HG02884 (cell line): ENCODE measurements at regions not wholly inside any gene's neighbourhood (a gene's known extent, or its start where the extent isn't known, plus 50 kb on each side); places are given as distances from the start of the nearest gene placed in this dataset.

Source experiments
- ATAC-seq: cut with Tn5 transposase; IDR thresholded peaks from one replicate; pipeline ENCODE4 v1.9.1; 2021; ENCODE audit warnings: mild to moderate bottlenecking, moderate library complexity; ENCODE audit not compliant: unreplicated experiment

DNA sequence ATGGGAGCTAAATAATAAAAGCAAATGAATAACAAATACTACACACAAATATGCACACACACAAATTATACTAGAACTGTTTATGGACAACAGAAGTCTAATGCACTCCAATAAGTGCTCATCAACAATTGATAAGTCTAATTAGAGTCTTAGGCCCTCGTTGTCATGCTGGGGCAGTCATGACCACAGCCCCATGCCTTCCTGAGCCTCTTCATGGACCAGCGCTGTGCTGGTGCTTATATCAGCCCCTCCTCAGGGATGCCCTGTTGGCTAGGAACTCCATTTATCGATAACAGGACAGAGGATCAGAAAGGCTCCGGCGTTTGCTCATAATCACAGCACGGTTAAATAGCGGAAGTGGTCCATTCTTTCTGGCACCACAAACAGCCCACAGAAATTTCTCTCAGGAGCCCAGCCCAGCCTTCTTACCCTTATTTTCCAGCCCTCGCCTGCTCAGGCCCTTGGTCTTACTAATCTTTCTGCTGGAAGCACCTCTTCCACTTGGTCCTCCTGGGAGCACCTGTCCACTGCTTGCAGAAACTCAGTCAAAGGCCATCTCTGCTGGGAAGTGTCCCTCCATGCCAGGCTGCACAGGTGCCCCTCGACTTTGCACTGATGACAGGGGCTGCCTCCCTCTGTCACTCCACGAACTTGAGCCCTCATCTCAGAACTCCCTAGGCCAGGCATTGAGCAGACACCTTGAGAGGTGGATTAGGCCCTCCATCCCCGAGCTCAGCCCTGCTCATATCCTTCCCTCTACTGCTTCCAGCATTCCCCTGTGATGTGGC is 500.2 kb upstream of the HS6ST1 start:
- ATAC-seq, result no peak

DNA sequence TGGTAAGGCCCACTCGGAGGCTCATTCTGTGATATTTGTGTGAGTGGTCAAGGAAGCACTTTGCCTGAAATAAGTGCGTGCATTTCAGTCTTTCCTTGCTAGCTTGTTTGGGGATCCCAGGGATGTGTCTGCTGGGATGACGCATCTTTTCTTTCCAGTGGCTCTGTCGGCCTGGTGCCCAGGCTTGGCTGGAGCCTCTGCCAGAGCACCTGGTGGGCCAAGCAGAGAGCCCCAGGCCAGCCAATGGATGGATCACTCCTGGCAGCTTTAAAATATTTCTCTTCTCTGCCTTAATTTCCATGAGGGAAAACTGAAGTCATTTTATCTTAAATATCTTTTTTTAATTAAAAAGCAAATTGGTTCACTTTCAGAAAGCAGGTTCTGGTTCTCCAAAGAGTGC is 501.8 kb upstream of the HS6ST1 start:
- ATAC-seq, result no peak

DNA sequence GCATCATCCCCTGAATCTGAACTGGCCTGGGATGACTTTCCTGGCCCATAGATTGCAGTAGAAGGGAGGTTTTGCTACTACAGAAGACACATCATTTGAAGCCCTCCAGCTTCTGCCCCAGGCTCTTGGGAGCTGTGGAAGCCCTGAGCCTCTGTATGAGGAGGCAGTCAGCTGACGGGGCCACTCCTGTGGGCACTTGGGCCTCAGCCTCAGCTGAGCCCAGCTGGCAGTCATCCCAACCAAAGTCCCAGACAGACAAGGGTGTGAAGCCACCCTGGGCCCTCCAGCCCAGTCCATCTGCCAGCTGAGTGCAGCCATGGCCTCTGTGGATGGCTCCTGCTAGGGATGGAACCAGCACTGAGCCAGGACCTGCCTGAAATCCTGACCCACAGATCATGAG is 502.3 kb upstream of the HS6ST1 start:
- no peak for ATAC-seq

DNA sequence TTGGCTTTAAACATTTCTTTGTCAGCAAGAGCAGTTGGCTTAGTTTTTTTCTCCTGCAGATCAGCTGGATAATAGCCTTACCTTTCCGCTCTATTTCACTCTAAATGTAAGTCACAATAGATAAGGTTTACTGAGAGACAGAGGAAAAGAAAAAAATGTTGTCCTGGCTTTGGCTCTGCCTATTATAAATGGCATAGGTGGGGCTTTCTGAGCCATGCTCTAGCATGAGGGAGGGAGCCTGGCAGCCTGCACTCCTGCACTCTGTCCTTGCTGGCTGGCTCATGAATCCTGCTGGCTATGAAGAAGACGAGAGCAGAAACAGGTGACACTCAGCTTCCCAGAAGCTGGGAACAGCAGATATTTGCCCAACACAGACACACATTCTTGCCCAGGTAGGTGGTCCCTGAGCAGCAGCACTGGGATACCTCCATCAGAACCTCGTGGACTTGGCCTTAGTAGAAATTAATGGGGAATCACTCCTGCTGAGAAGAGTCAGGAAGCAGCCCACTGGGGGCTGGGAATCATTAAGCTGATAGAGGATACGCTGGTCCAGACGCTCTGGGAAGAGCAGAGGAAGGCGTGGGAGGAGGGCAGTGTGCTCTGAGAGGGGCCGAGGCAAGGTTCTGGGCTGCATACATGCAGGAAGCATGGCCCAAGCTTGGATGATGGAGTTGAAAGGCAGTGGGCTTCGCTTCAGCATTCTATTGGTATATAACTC is 514.4 kb upstream of the HS6ST1 start:
- no peak for ATAC-seq

DNA sequence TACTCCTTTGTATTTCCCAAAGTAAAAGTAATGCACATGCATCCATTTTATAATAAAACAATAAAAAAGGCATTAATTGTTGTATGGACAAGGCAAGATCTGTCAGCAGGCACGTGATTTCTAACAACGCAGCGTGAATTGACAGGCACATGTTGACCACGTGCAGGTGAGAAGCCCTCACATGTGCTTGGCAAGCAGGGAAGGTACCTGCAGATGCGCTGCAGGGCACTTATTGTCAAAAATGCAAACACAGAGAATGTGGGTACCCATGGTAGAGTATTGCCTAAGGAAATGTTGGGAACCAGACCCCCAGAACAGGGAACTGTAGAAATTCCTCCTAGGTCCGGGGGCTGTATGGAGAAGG is 515.0 kb upstream of the HS6ST1 start:
- ATAC-seq, result no peak

DNA sequence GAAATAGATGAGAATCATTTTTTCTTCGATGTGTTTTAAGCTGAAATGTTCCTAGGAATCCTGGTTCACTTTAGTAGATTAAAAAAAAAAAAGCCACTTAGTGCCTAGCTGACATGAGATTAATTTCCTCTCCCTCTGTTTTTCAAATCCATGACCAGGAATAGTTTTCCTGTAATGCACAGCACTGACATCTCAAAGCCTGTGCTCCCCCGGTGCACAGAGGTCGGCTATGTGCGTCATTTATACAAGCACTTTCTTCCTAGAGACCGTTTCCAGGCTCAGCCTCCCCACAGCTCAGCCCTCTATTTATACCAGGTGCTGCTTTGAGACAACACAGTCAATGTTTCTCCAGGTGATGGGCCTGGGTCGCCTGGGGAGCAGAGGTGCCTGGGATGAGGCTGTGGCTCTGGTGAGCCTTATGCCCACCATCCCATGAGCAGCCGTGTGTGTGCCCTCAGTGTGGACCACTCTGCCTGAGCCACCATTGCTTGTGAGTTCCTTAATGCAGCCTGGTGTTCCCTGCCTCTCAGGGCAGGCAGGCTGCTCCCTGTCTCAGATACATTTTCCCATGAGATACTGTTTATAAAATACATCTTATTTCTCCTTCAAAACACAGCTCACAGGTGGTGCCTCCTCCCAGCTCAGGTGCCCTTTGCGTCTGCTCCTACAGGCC is 515.7 kb upstream of the HS6ST1 start:
- no peak for ATAC-seq

DNA sequence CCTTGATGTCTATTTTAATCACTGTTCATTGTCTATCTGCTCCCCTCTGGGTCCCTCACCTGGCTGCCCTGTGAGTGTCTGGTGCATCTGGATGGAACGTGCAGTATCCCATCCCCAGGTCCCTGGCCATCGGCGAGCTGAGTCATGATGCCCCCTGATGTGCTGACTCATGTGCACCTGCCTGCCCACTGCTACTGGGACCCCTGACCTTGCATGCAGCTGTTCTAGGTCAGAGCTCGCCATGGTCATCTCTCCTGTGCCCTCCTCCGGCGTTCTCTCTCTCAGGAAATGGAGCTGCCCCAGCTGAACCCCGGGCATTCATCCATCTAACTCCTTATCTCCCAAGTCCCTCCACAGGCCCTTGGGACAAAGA is 516.2 kb upstream of the HS6ST1 start:
- no peak for ATAC-seq

DNA sequence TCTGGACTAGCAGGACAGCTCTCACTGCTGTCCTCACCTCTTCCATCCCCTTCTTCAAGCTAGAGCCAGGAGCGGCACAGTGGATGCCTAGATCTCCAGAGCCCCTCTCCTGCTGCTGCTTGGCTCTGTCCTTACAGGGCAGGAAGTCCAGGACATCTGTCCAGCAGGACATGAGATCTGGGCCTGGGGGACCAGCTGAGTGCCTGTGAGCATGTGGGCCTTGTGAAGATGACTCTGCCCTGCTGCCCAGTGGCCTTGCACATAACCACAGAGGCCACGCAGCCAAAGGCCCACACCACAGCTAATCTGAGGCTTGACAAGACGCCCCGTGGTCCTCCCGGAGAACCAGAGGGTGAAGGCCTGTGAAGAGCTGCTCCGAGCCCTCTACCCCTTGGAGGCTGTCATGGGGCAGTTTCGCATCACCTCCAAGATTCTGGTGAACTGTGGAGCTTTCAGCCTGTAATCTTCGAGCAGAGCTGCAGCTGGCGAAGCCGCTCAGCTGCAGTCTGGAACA is 516.7 kb upstream of the HS6ST1 start:
- ATAC-seq, result no peak

DNA sequence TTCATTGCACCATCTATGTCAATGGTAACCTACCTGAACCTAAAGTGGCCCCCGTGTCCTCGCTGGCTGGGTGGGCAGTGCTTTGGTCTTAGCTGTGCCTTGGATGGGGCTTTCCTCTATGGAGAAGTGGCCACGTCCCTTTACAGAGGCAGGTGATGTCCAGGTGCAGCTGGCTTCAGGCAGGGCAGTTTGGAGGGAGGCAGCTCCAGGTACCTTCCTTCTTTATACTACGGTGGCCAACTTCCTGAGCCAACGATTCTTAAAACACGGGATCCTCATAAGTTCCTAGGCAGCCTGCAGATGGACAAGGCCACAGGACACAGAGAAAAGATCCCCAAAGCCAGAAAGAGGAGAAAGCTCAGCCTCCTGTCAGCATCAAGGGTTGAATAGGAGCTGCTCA is 517.3 kb upstream of the HS6ST1 start:
- ATAC-seq, result no peak

DNA sequence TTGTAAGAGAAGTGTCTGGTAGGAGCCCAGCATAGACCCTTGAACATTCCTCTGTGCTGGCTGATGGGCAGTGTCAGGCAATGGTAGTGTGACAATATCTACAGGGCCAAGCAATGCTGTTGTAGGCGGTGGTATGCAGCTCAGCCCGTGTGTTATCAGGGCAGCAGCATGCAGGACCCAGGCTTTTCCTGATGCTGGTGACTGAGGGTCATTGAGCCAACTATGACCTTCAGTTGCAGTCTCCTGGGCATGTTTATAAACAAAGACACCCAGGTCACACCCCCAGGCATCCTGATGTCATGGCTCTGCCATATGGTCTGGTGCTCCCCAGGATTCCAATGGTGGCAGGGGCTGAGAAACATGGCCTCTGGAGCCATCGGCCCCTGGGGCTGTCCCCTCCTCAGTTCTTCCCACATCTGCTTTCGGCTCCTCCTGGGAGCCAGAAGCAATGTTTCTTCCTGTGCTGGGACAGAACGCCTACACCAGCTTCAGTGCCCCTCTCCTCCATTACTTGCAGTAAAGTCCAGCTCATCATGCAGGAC is 518.0 kb upstream of the HS6ST1 start:
- no peak for ATAC-seq

DNA sequence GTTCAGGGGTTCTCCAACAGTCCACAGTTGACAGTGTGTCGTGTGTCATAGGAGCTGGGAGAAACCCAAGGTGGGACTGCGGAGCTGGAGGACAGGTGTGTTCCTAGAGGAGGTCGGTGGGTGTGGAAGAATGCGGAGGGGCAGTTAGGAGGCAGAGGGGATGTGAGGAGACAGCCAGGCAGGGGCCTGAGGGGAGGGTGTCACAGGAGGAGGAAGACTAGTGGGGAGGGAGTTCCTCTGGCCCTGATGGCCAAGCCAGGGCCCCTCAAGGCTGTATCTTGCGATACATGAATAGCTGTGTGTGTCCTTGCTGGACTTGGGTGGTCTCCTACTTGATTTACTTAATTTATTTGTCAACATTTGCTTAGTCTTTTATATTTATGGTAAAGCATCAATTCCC is 519.6 kb upstream of the HS6ST1 start:
- ATAC-seq, result no peak

DNA sequence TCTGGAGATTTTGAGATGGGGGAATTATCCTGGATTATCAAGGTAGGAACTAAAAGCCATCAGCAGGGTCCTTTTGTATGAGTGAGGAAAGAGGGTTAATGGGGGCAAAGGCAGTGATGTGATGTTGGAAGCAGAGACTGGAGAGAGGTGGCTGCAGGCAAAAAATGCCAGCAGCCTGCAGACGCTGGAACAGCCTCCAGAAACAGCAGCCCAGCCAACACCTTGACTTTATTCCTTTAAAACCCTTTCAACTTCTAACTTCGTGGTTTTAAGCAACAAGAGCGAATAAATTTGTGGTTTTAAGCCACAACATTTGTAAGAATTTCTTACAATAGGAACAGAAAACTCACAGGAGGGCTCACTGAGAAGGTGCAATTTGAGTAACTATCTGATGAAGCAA is 523.1 kb upstream of the HS6ST1 start:
- ATAC-seq, result no peak

DNA sequence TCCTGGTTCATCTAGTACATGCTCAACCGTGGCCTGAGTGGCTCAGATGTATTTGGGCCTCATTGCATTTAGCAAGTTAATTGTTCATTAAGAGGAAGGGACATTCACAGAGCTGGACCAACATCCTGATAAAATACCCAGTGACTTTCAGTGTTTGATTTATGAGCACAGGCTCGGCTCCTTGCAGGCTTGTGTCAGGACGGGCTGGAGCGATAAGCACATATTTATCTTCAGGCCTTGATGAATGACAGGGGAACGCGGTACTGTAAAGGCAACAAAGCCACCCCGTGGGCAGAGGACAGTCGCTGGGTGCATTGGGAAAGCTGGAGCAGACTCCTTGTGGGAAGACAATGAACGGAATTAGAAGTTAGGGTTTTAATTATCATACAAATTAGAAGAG is 548.6 kb upstream of the HS6ST1 start:
- no peak for ATAC-seq

DNA sequence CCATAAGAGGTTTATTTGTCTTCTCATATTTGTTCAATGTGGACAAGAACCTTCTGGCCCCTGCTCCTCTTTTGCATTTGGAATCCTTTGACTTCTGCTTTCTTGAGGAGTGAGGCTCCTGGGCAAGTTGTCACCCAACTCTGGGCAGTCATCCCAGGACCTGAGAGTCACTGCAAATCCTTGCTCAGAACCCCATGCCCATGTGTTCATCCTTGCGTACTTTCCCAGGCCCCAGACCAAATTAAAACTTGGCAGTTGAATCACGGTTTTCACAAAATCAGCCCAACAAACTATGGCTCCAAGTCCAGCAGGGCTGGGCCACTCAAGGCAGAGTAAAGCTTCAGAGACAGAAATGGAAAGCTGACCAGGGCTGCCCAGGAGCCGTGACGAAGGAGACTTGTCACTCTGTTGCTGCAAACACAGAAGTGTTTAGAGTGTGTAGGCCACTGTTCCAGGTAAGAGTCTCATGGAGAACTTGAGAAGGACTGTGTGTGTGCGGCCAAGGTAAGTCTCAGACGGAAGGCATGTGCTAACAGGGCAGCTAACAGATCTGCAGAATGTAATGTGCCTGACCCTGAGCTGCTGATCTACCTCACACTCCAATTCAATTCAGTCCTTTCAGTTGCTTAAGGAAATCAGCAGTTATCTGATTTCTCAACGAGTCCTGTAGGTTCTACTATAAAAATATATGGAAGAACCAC is 549.4 kb upstream of the HS6ST1 start:
- ATAC-seq, result no peak

DNA sequence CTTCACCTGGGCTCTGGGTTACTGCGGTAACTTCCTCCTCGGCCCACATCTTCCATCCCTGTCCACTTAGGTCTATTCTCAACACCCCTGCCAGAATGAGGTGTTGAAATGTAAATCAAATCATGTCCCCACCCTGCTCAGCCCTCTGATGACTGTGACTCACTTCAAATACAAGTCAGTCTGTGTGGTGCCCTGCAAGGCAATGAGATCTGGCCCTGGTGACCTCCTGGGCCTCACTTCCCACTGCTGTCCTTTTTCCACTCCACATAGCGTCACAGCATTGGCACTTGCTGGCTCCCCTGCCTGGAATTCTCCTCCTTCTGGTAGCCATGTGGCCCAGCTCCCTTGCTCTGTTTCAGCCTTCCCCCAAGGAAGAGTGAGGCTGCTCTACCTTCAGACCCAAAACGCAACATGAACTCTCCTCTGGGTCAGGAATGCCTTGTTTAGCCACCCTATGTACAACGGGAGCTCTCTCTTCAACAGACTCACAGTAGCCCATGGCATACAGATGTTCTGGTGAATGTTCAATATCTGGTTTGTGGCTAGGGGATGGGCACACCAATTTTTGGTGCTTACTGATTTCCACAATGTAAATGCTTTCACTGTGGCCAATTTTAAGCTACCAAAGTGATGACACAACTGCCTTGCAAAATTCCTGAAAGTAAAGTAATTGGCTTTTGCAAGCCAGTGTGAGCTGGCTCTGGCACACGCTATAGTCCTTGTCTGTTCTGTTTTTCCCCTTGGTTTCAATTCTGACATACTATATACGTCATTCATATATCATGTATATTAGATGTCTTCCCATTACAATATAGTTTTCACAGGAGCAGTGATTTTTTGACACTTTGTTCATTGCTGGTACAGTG is 550.3 kb upstream of the HS6ST1 start:
- no peak for ATAC-seq

DNA sequence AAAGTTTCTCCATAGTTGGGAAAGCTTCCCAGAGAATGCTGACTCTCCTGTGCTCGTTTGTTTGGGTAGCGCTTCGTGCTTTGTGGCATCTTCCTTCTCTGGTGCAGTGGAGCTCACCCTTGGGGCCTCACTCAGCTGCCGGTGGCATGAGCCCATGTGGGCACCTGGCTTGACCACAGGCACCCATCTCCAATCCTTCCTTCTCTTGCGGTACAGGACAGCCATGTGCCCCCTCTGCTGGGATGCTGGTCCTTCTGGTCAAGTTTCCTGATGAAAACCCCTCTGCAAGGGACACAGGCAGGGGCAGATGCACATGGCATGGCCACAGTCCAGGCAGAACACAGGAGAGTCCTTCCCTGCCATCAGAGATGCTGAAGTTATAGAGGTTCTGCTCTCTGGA is 555.9 kb upstream of the HS6ST1 start:
- no peak for ATAC-seq

DNA sequence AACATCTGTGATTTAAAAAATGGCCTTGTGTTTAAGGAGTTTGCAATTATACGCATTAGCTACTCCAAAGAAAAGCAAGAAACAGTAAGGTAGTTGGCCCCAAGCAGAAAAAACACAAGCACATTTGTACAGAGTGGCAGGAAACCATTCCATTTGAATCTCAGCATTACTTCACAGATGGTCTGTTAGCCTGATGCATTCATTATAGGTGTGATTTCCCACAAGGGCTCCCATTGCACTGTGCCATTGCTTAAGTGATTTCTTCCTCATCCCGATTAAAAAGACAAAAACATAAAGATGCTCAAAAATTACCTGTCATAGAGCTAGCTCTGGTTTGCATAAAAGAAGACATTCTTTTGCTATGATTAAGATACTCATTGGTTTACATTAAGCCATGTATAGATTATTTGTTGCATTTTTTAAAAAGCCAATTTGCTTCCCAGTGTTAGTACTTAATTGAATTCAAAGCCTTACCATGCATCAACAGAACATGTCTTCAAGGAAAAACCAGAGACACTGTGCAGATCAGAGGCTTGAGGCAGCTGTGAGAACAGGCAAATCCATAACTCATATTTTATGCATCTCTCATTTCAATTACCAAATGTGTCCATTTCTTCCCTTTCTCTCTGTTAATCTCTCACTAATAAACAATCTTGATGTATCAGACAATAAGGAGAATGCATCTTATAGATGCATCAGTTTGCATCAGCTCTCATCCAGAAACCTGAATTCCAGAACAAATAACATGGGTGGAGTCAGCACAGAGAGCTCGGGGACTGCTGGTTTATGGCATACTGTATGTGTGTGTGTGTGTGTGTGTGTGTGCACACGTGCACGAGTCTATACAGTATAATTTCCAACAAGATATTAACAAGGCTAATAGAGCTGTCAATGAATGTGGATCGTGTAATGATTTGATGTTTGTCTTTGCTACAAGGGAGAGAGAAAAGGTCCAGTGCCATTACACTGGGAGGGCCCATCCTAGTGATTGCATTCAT is 558.6 kb upstream of the HS6ST1 start:
- no peak for ATAC-seq

DNA sequence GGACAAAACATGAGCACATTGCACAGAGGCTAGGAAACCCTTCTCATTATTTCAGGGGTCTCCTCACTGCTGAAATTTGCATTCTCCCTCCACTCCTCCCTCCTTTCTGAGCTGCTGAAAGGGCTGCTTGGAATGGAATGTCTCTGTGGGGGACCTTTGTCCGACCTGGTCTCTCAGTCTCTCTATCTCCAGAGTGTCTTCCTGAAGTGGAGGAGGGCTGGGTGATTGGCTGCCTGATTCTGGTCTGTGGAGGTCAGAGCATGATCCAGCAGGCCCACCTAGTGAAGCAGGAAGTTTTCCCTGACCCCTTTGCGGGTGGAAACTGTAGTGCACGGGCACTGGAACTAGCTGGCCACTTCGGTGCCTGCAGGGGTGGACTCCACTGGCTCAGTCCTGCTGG is 560.5 kb upstream of the HS6ST1 start:
- ATAC-seq, result no peak

DNA sequence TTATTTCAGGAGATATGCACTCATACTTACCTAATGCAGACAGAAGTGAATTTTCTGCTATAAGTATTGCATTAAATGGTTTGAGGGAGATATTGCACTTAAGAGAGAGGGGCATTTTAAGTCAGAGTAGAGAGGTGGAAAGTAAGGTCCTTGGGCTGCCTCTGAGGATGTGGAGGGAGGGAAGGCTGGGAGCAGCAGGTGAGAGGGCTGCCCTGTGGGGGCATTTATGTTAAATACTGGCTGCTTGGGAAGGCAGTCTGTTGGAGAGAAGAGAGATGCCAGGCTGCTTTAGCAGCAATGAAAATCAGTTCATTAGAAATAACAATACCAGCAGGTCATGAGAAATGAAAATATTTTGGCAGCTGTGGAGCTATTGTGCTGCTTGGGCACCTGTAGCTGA is 576.2 kb upstream of the HS6ST1 start:
- no peak for ATAC-seq
